ENCODE measurements at regions not wholly inside any gene's neighbourhood (a gene's known extent, or its start where the extent isn't known, plus 50 kb on each side); places are given as distances from the start of the nearest gene placed in this dataset.

DNA sequence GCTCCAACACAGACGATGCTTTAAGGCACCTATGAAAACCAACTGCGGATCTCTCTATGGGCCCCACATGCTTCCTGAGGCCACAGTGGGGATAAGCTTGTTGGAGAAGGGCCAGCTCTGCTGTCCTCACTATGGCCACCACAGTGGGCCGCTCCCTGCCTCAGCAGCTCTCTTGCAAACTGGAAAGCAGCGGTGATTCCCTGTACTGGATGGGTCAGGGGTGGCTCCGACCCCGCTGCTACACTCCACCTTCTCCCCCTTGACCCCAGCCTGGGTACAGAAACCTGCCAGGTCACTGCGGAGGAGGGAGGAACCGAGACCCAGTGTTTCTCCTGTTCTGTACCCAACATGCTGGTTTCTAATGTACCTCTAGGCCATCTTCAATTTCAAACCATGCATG, 403.9 kb downstream of the CTTN start:
- ATAC-seq: no peak
- no peak overlapping the region for H3K27ac Mint-ChIP-seq
- no peak overlapping the region for H3K4me3 Mint-ChIP-seq
- DNase-seq: no peak
- H3K36me3 Mint-ChIP-seq: no peaks in the 10 kb centered on the region
- POLR2A ChIA-PET: no interaction called here
- H3K9me3 Mint-ChIP-seq: peaks cover 0 to 8% (median 0%) of the 10 kb centered on the region in 9 donors
- peaks cover 2 to 14% (median 2%) of the 10 kb centered on the region in 4 donors for H3K4me1 Mint-ChIP-seq
- H3K27me3 Mint-ChIP-seq: peaks cover 4 to 35% (median 27%) of the 10 kb centered on the region in 5 donors

- peaks cover 0 to 2% (median 0%) of the 10 kb centered on the region in 9 donors for H3K9me3 Mint-ChIP-seq
- H3K4me3 Mint-ChIP-seq: no peak overlapping the region
- no peak for ATAC-seq
- H3K27me3 Mint-ChIP-seq: peaks cover 4 to 35% (median 27%) of the 10 kb centered on the region in 5 donors
- H3K4me1 Mint-ChIP-seq: peaks cover 2 to 14% (median 2%) of the 10 kb centered on the region in 4 donors
- POLR2A ChIA-PET: no interaction called here
- no peaks in the 10 kb centered on the region for H3K36me3 Mint-ChIP-seq
- no peak for DNase-seq
- H3K27ac Mint-ChIP-seq: no peak overlapping the region
These were observed 406.0 kb downstream of the CTTN start for GRCh38 chr11:70804139-70804837.

- no peak overlapping the region for H3K4me3 Mint-ChIP-seq
- no peaks in the 10 kb centered on the region for H3K36me3 Mint-ChIP-seq
- POLR2A ChIA-PET: no interaction called here
- H3K9me3 Mint-ChIP-seq: peaks cover 0 to 2% (median 0%) of the 10 kb centered on the region in 9 donors
- H3K27me3 Mint-ChIP-seq: peaks cover 4 to 35% (median 27%) of the 10 kb centered on the region in 5 donors
- no peak overlapping the region for H3K27ac Mint-ChIP-seq
- DNase-seq: no peak
- no peak for ATAC-seq
- H3K4me1 Mint-ChIP-seq: peaks cover 2 to 14% (median 2%) of the 10 kb centered on the region in 4 donors
These were observed 406.9 kb downstream of the CTTN start for GRCh38 chr11:70805243-70805642.

DNA sequence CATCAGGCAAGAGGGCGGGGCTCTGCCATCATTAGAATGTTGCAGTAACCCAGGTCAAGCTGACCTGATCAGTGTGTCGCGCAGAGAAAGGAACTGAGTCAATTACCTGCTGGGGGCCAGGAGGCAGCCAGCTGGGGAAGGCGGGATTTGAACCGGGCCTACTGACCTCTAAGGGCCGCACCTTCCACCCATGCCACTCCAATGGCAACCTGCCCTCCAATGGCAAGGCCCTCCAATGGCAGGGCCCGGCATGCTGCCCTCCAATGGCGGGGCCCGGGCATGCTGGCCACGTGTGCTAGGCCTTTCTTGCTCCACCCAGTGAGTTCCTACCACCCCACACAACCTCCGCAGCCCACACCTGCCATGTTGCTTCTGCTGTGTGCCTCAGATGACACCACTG, 407.6 kb downstream of the CTTN start:
- ATAC-seq: no peak
- peaks cover 2 to 14% (median 2%) of the 10 kb centered on the region in 4 donors for H3K4me1 Mint-ChIP-seq
- H3K27me3 Mint-ChIP-seq: peaks cover 4 to 32% (median 27%) of the 10 kb centered on the region in 5 donors

DNA sequence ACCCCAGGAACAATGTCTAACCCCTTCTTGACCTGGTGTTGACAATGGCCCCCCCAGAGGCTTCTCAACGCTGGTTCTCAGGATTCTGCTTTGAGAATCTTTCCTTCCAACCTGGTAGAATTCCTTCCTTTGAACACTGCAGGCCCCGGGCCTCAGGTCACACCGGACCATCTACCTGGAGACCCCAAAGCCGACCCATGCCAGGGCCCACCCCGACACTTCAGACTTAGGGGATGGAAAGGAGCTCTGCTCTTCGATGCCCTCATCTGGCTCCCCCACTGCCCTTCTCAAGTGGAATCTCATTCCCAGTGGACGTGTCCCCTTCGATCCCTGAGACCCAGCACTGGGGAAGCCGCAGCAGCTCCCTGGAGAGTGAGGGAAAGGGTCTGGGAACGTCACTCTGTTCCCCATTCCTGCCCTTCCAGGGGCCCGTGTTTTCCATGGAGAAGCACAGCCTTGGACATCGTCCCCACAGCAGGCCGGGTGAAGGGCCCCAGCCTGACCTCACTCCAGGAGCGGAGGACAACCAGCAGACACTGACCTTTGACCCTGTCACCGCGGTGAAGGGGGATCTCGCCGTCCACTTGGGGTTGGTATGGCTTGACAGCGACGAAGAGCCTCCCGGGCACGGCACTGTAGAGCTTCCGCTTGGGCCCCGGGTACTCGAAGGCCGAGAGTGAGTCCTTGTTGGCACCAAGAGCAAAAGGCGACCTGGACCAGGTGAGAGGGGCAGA, 408.3 kb downstream of the CTTN start:
- DNase-seq: no peak
- POLR2A ChIA-PET: no interaction called here
- peaks cover 2 to 14% (median 2%) of the 10 kb centered on the region in 4 donors for H3K4me1 Mint-ChIP-seq
- H3K9me3 Mint-ChIP-seq: peaks cover 0 to 2% (median 0%) of the 10 kb centered on the region in 9 donors
- no peak overlapping the region for H3K4me3 Mint-ChIP-seq
- peak overlapping the region in 1 of 10 donors; percentile 6 for H3K27ac Mint-ChIP-seq
- H3K36me3 Mint-ChIP-seq: no peaks in the 10 kb centered on the region
- H3K27me3 Mint-ChIP-seq: peaks cover 2 to 27% (median 25%) of the 10 kb centered on the region in 5 donors
- no peak for ATAC-seq

More for the DNA sequence above, 407.6 kb downstream of the CTTN start:
- H3K9me3 Mint-ChIP-seq: peaks cover 0 to 2% (median 0%) of the 10 kb centered on the region in 9 donors
- peak overlapping the region in 1 of 10 donors; percentile 6 for H3K27ac Mint-ChIP-seq
- H3K4me3 Mint-ChIP-seq: no peak overlapping the region
- no peak for DNase-seq
- POLR2A ChIA-PET: no interaction called here
- H3K36me3 Mint-ChIP-seq: no peaks in the 10 kb centered on the region

GRCh38 chr11:70807195-70807543, 408.8 kb downstream of the CTTN start:
- no peak overlapping the region for H3K27ac Mint-ChIP-seq
- POLR2A ChIA-PET: no interaction called here
- DNase-seq (no peak), ATAC-seq (no peak)
- peaks cover 2 to 14% (median 2%) of the 10 kb centered on the region in 4 donors for H3K4me1 Mint-ChIP-seq
- H3K36me3 Mint-ChIP-seq: no peaks in the 10 kb centered on the region
- H3K27me3 Mint-ChIP-seq: peaks cover 2 to 27% (median 20%) of the 10 kb centered on the region in 5 donors
- H3K4me3 Mint-ChIP-seq: no peak overlapping the region
- H3K9me3 Mint-ChIP-seq: peaks cover 0 to 2% (median 0%) of the 10 kb centered on the region in 9 donors

DNA sequence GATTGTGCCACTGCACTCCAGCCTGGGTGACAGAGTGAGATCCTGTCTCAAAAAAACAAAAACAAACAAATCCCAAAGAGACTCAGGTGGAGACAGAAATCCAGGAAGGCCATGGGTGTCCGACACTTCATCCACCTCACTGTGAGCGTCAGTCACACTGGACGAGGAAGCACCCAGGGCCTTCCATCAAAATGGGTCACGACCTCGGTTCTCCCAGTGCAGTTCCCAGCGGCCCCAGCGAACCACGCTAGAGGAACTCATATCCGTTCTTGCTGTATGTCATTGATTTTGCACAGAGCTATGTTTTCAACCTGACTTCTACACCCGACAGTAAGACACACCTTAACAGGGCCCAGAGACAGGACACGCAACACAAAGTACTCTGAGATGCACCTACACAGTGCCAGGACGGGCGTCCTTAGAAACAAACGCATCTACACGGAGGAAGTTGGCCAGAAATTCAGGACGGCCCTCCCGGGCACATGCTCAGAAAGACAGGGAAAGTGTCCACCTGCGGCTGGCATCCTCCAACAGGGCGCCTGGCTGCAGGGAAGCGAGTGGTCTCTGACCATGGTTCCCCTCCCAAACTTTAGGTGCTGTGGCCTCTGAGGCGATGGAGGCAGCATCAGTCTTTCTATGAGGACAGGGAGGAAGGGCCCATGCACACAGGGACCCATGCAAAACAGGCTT, 410.5 kb downstream of the CTTN start:
- peaks cover 0 to 8% (median under 1%) of the 10 kb centered on the region in 4 donors for H3K4me1 Mint-ChIP-seq
- ATAC-seq (no peak), DNase-seq (no peak)
- POLR2A ChIA-PET: no interaction called here
- peaks cover 0 to 2% (median 0%) of the 10 kb centered on the region in 9 donors for H3K9me3 Mint-ChIP-seq
- no peak overlapping the region for H3K27ac Mint-ChIP-seq
- H3K36me3 Mint-ChIP-seq: no peaks in the 10 kb centered on the region
- no peak overlapping the region for H3K4me3 Mint-ChIP-seq
- peaks cover 0 to 20% (median 8%) of the 10 kb centered on the region in 5 donors for H3K27me3 Mint-ChIP-seq

GRCh38 chr11:70810133-70810532, 411.8 kb downstream of the CTTN start:
- H3K27ac Mint-ChIP-seq: no peak overlapping the region
- ATAC-seq (no peak), DNase-seq (no peak)
- peaks cover 0 to 10% (median 0%) of the 10 kb centered on the region in 5 donors for H3K27me3 Mint-ChIP-seq
- H3K36me3 Mint-ChIP-seq: no peaks in the 10 kb centered on the region
- no peak overlapping the region for H3K4me3 Mint-ChIP-seq
- no peaks in the 10 kb centered on the region for H3K4me1 Mint-ChIP-seq
- H3K9me3 Mint-ChIP-seq: no peaks in the 10 kb centered on the region
- POLR2A ChIA-PET: no interaction called here

GRCh38 chr11:70810681-70811080, 412.4 kb downstream of the CTTN start:
- ATAC-seq: no peak

GRCh38 chr11:70811483-70811882, 413.2 kb downstream of the CTTN start:
- POLR2A ChIA-PET: no interaction called here
- no peak overlapping the region for H3K4me3 Mint-ChIP-seq
- ATAC-seq (no peak), DNase-seq (no peak)
- H3K27me3 Mint-ChIP-seq: peaks cover 0 to 14% (median 0%) of the 10 kb centered on the region in 5 donors
- no peaks in the 10 kb centered on the region for H3K4me1 Mint-ChIP-seq
- H3K27ac Mint-ChIP-seq: no peak overlapping the region
- no peaks in the 10 kb centered on the region for H3K36me3 Mint-ChIP-seq
- H3K9me3 Mint-ChIP-seq: no peaks in the 10 kb centered on the region

More at GRCh38 chr11:70810681-70811080, 412.4 kb downstream of the CTTN start:
- H3K4me3 Mint-ChIP-seq: no peak overlapping the region
- POLR2A ChIA-PET: no interaction called here
- no peaks in the 10 kb centered on the region for H3K9me3 Mint-ChIP-seq
- H3K27ac Mint-ChIP-seq: no peak overlapping the region
- peaks cover 0 to 10% (median 0%) of the 10 kb centered on the region in 5 donors for H3K27me3 Mint-ChIP-seq
- no peak for DNase-seq
- H3K36me3 Mint-ChIP-seq: no peaks in the 10 kb centered on the region
- H3K4me1 Mint-ChIP-seq: no peaks in the 10 kb centered on the region

DNA sequence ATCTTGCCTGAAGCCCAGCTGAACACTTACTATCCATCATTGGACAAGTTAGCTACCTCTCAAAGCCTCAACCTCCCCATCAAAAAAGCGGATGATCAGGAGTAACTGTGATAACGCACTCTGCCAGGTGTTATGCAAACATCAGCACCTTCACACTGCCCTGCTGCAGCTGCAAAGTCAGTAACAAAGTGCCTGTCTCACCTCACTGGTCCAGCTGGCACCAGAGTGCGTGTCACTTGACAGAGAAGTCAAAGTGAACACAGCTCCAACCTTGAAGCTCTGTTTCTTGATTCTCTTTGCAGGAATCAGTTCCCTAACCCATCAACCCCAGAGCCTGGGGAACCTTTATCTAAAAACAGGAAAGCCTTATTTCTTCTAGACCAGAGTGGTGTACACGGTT, 413.6 kb downstream of the CTTN start:
- Mint-ChIP-seq H3K9me3 (no peaks in the 10 kb centered on the region), H3K4me1 (no peaks in the 10 kb centered on the region), H3K27ac (no peak overlapping the region), H3K27me3 (peaks cover 0 to 14% (median 0%) of the 10 kb centered on the region in 5 donors), H3K36me3 (no peaks in the 10 kb centered on the region), H3K4me3 (no peak overlapping the region)
- POLR2A ChIA-PET: no interaction called here
- ATAC-seq: no peak
- no peak for DNase-seq

DNA sequence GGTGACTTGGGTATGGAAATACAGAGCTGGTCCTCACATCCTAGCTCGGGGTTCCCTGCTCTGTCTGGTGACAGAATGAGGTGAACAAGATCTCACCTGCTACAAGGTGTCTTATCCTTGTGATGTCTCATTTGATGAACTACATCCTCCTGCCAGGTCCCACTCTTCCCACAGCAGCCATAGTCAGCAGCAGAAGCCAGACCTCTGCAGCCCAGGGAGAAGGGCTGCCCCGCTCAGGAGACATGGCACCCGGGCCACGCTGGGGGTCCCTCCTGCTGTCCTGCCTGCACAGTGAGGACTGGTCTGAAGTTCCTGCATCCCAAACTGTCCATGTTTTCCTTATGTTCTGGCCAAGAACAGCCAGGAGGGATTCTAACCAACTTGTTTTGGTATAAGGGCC, 414.1 kb downstream of the CTTN start:
- Mint-ChIP-seq H3K4me3 (no peak overlapping the region), H3K9me3 (no peaks in the 10 kb centered on the region), H3K27ac (no peak overlapping the region), H3K4me1 (no peaks in the 10 kb centered on the region), H3K36me3 (no peaks in the 10 kb centered on the region), H3K27me3 (peaks cover 0 to 14% (median 0%) of the 10 kb centered on the region in 5 donors)
- DNase-seq: no peak
- POLR2A ChIA-PET: no interaction called here
- no peak for ATAC-seq

- Mint-ChIP-seq H3K9me3 (no peaks in the 10 kb centered on the region), H3K4me1 (no peaks in the 10 kb centered on the region), H3K36me3 (no peaks in the 10 kb centered on the region), H3K4me3 (no peak overlapping the region), H3K27ac (no peak overlapping the region), H3K27me3 (peaks cover 0 to 20% (median 1%) of the 10 kb centered on the region in 5 donors)
- ATAC-seq (no peak), DNase-seq (no peak)
- POLR2A ChIA-PET: no interaction called here
These were observed 415.3 kb downstream of the CTTN start for GRCh38 chr11:70813651-70814050.

Measured in naive thymus-derived CD8-positive, alpha-beta T cell (primary cell).